SK-N-SH treated with all-trans-retinoic acid at 6 μM for 48 hours (cell line): ENCODE measurements at regions not wholly inside any gene's neighbourhood (a gene's known extent, or its start where the extent isn't known, plus 50 kb on each side); places are given as distances from the start of the nearest gene placed in this dataset.

ENCODE experiments used
- ARNTL ChIP-seq: fragments of 450-650 bp; formaldehyde crosslinking; IDR thresholded peaks from 2 replicates; pipeline ENCODE4 v1.5.0; 2020; ENCODE audit warnings: low read depth, mild to moderate bottlenecking, moderate library complexity, borderline replicate concordance
- BACH2 ChIP-seq: fragments of 250-450 bp; sonication (Bioruptor Pico); IDR thresholded peaks from 2 replicates; pipeline ENCODE4 v1.9.0; 2021; ENCODE audit warnings: mild to moderate bottlenecking, borderline replicate concordance
- ISL1 ChIP-seq: fragments of 250-450 bp; sonication (Bioruptor Pico); IDR thresholded peaks from 2 replicates; pipeline ENCODE4 v2.1.2; 2022; ENCODE audit warnings: mild to moderate bottlenecking, moderate library complexity
- ZFP30 ChIP-seq: fragments of 450-650 bp; formaldehyde crosslinking; IDR thresholded peaks from 2 replicates; pipeline ENCODE4 v1.5.0; 2022; ENCODE audit warnings: mild to moderate bottlenecking, moderate library complexity

DNA sequence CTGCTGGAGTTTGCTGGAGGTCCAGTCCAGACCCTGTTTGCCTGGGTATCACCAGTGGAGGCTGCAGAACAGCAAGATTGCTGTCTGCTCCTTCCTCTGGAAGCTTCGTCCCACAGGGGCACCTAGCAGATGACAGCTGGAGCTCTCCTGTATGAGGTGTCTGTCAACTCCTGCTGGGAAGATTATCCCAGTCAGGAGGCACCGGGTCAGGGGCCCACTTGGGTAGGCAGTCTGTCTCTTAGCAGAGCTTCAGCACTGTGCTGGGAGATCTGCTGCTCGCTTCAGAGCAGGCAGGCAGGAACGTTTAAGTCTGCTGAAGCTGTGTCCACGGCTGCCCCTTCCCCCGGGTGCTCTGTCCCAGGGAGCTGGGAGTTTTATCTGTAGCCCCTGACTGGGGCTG lies 96.8 kb upstream of the SLC35F1 start:
- TF ChIP-seq ZFP30 (CRISPR knock-in tag) (no peak), BACH2 (CRISPR knock-in tag) (no peak), ARNTL (CRISPR knock-in tag) (no peak), ISL1 (CRISPR knock-in tag) (no peak)
